Endothelial cell of umbilical vein (primary cell): ENCODE measurements at regions not wholly inside any gene's neighbourhood (a gene's known extent, or its start where the extent isn't known, plus 50 kb on each side); places are given as distances from the start of the nearest gene placed in this dataset.

Experiments used
- BruUV-seq: library from RNA; stranded (reverse); fragments of 400-500 nt; replicated peaks from 2 replicates; lab custom pipeline; 2021; lab: Mats Ljungman, UMichigan
- CTCF ChIA-PET: fragments of 300-600, 350-600 bp; sonication (Branson Sonifier 250); formaldehyde crosslinking; loops from one replicate; lab custom pipeline; 2021; ENCODE audit warnings: antibody characterized with exemption, inconsistent platforms; lab: Charles Lee
- POLR2A ChIA-PET: fragments of 300-600, 350-600 bp; sonication (Branson Sonifier 250); formaldehyde crosslinking; loops from one replicate; lab custom pipeline; 2021; ENCODE audit warnings: antibody characterized with exemption, inconsistent platforms; lab: Charles Lee
- DNase-seq: peaks from one replicate; pipeline ENCODE4 v3.0.0-alpha.2; 2011; ENCODE audit warnings: low read depth, low spot score
- FAIRE-seq: peaks from 2 replicates; lab custom pipeline; 2011; peaks lifted over from hg19 to GRCh38; lab: Jason Lieb, UNC
- H2AFZ ChIP-seq: 2 replicates; pipeline ENCODE4 v1.6.0; 2012; ENCODE audit warnings: low read depth, low read length, control low read depth, inconsistent platforms
- H3K27ac ChIP-seq: 2 replicates; pipeline ENCODE4 v1.5.1; 2011; ENCODE audit warnings: low read depth, mild to moderate bottlenecking, control low read depth, low read length, moderate library complexity; ENCODE audit not compliant: insufficient read depth
- H3K27me3 ChIP-seq, 2 experiments: 2 replicates each; pipeline versions ENCODE4 v1.6.0 to v1.6.1; 2011; ENCODE audit warnings: low read length in 2 of 2, mixed read lengths in 1 of 2; ENCODE audit not compliant: control insufficient read depth in 2 of 2, insufficient read depth in 2 of 2
- H3K36me3 ChIP-seq, 2 experiments: 2 replicates in 1 of 2; 3 replicates in 1 of 2; pipeline ENCODE4 v1.5.1; 2011; ENCODE audit warnings: low read length in 2 of 2, mild to moderate bottlenecking in 1 of 2, moderate library complexity in 1 of 2; ENCODE audit not compliant: control insufficient read depth in 2 of 2, insufficient read depth in 2 of 2; ENCODE audit errors: extremely low read depth in 1 of 2
- H3K4me1 ChIP-seq: 3 replicates; pipeline ENCODE4 v1.5.1; 2011; ENCODE audit warnings: mild to moderate bottlenecking, low read length; ENCODE audit not compliant: control insufficient read depth, insufficient read depth; ENCODE audit errors: extremely low read depth
- H3K4me2 ChIP-seq: 2 replicates; pipeline ENCODE4 v1.6.1; 2011; ENCODE audit warnings: low read length, control low read depth, mixed read lengths; ENCODE audit not compliant: insufficient read depth
- H3K4me3 ChIP-seq, 3 experiments: fragments of 200-600 bp in 1 of 3; sonication (generic), shearing (Covaris generic) in 1 of 3; replicated peaks in 1 of 3; 2 replicates each; pipeline ENCODE4 v1.5.1; 2011 to 2016; ENCODE audit warnings: control low read depth in 3 of 3, low read length in 3 of 3, mild to moderate bottlenecking in 2 of 3, inconsistent platforms in 1 of 3, low read depth in 1 of 3, moderate library complexity in 1 of 3; ENCODE audit not compliant: insufficient read depth in 1 of 3
- H3K79me2 ChIP-seq: 2 replicates; pipeline ENCODE4 v1.6.0; 2012; ENCODE audit warnings: low read length, inconsistent platforms; ENCODE audit not compliant: control insufficient read depth, insufficient read depth
- H3K9ac ChIP-seq: replicated peaks from 2 replicates; pipeline ENCODE3; 2011; ENCODE audit warnings: low read length, control low read depth; ENCODE audit not compliant: insufficient read depth; ENCODE audit errors: extremely low read depth
- H3K9me1 ChIP-seq: replicated peaks from 3 replicates; pipeline ENCODE4 v1.6.0; 2011; ENCODE audit warnings: mild to moderate bottlenecking, low read length; ENCODE audit not compliant: control insufficient read depth, insufficient read depth; ENCODE audit errors: extremely low read depth
- H3K9me3 ChIP-seq: replicated peaks from 2 replicates; pipeline ENCODE4 v1.5.1; 2012; ENCODE audit warnings: low read length, inconsistent platforms; ENCODE audit not compliant: control insufficient read depth, insufficient read depth
- H4K20me1 ChIP-seq: replicated peaks from 2 replicates; pipeline ENCODE3; 2011; ENCODE audit warnings: mild to moderate bottlenecking, low read length; ENCODE audit not compliant: control insufficient read depth, insufficient read depth; ENCODE audit errors: extremely low read depth
- EZH2 ChIP-seq: IDR thresholded peaks from 2 replicates; pipeline ENCODE4 v1.6.1; 2012; ENCODE audit warnings: borderline replicate concordance, low read depth, mild to moderate bottlenecking, moderate library complexity, low read length, inconsistent platforms; ENCODE audit not compliant: severe bottlenecking
- FOS ChIP-seq: IDR thresholded peaks from 2 replicates; pipeline ENCODE4 v1.6.1; 2011; ENCODE audit warnings: mild to moderate bottlenecking, low read length, moderate library complexity, borderline replicate concordance; ENCODE audit not compliant: insufficient read depth
- GATA2 ChIP-seq: IDR thresholded peaks from 2 replicates; pipeline ENCODE4 v1.7.0; 2011; ENCODE audit warnings: low read depth, mild to moderate bottlenecking, moderate library complexity, mixed read lengths, low read length; ENCODE audit not compliant: insufficient read length, insufficient read depth
- JUN ChIP-seq: IDR thresholded peaks from 2 replicates; pipeline ENCODE4 v1.6.1; 2011; ENCODE audit warnings: borderline replicate concordance, low read depth; ENCODE audit not compliant: insufficient read length, insufficient read depth
- MAX ChIP-seq: IDR thresholded peaks from 2 replicates; pipeline ENCODE4 v1.6.1; 2011; ENCODE audit not compliant: insufficient read depth, insufficient read length
- MYC ChIP-seq: IDR thresholded peaks from one replicate; pipeline ENCODE4 v1.6.1; 2011; ENCODE audit warnings: mild to moderate bottlenecking, low read depth, low read length
- POLR2A ChIP-seq: IDR thresholded peaks from 2 replicates; pipeline ENCODE4 v1.6.1; 2012; ENCODE audit warnings: low read depth, mild to moderate bottlenecking, control low read depth, low read length
- POLR2AphosphoS5 ChIP-seq: IDR thresholded peaks from 2 replicates; pipeline ENCODE4 v1.6.1; 2012; ENCODE audit warnings: low read depth, mild to moderate bottlenecking, control low read depth, low read length, moderate library complexity; ENCODE audit not compliant: insufficient read depth
- dilution Hi-C: fragments of 300-500 bp; cut with MboI; formaldehyde crosslinking; loops from one replicate; pipeline ENCODE4 v1.15.0; 2019; ENCODE audit warnings: low sequenced_read_pairs; ENCODE audit not compliant: extremely low pct_ligation_motif_present
- intact Hi-C: fragments of 100-400 bp; cut with micrococcal nuclease; formaldehyde crosslinking; loops from one replicate; pipeline ENCODE4 v1.10.0; 2022
- TF ChIP-seq, protein P1 (sequence below), 2 donors: IDR thresholded peaks; 1 replicate in 1 of 2; 2 replicates in 1 of 2; pipeline ENCODE4 v1.5.1; 2011; ENCODE audit warnings: low read length in 2 of 2, mild to moderate bottlenecking in 2 of 2, moderate library complexity in 2 of 2, control low read depth in 1 of 2, inconsistent platforms in 1 of 2, low read depth in 1 of 2; ENCODE audit not compliant: insufficient read depth in 1 of 2; ENCODE audit errors: extremely low read depth in 1 of 2

DNA sequence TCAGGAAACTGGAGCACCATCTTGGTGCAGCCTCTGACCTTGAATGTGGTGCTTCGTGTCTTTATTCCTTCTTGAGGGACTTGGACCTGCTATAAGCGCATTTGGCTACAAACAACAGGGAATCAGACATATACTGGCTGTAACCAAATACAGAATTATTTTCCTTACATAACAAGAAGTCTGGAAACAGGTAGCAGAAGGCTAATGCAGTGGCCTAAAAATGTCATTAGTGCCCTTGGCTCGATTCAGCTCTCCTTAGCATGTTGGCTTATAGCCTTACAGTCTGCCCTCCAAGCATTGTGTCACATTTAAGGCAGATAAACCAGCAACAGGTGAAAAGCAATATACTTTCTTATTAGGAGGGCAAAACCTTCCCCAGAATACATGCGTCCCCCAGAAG is 655.4 kb downstream of the XIRP2 start:
- BruUV-seq, result no TSS peak
- no peak overlapping the region for H3K9ac ChIP-seq
- no peak overlapping the region for H3K4me3 ChIP-seq
- no peaks in the 10 kb centered on the region for H3K27me3 ChIP-seq
- FAIRE-seq, result no peak
- dilution Hi-C loops (no loop called here), intact Hi-C loops (no loop called here)
- no peaks in the 10 kb centered on the region for H4K20me1 ChIP-seq
- no peak for DNase-seq
- no peaks in the 10 kb centered on the region for H3K4me1 ChIP-seq
- TF ChIP-seq MYC, result no peak
- no peak for TF ChIP-seq EZH2
- TF ChIP-seq MAX, result no peak
- TF ChIP-seq POLR2AphosphoS5, result no peak
- no peak for TF ChIP-seq JUN
- no peak for TF ChIP-seq GATA2
- TF ChIP-seq FOS, result no peak
- TF ChIP-seq POLR2A, result no peak
- TF ChIP-seq, protein P1, sequence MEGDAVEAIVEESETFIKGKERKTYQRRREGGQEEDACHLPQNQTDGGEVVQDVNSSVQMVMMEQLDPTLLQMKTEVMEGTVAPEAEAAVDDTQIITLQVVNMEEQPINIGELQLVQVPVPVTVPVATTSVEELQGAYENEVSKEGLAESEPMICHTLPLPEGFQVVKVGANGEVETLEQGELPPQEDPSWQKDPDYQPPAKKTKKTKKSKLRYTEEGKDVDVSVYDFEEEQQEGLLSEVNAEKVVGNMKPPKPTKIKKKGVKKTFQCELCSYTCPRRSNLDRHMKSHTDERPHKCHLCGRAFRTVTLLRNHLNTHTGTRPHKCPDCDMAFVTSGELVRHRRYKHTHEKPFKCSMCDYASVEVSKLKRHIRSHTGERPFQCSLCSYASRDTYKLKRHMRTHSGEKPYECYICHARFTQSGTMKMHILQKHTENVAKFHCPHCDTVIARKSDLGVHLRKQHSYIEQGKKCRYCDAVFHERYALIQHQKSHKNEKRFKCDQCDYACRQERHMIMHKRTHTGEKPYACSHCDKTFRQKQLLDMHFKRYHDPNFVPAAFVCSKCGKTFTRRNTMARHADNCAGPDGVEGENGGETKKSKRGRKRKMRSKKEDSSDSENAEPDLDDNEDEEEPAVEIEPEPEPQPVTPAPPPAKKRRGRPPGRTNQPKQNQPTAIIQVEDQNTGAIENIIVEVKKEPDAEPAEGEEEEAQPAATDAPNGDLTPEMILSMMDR (IDR thresholded peaks at IDR 0.05; ENCODE audit: extremely low read depth in 1 of 2, insufficient read depth in 1 of 2, low read depth in 1 of 2, low read length in 2 of 2), result no peak
- no peaks in the 10 kb centered on the region for H3K79me2 ChIP-seq
- no peaks in the 10 kb centered on the region for H3K9me1 ChIP-seq
- H3K27ac ChIP-seq, result no peak overlapping the region
- H3K9me3 ChIP-seq, result no peaks in the 10 kb centered on the region
- no peaks in the 10 kb centered on the region for H3K36me3 ChIP-seq
- H2AFZ ChIP-seq, result no peak overlapping the region
- no peak overlapping the region for H3K4me2 ChIP-seq
- POLR2A ChIA-PET, result no interaction called here
- CTCF ChIA-PET, result interaction anchor here (0.7 kb wide), 1 partner anchor 249 kb away, joined by 3 read pairs; no protein-coding TSS in a partner anchor
